ENCODE measurements at regions not wholly inside any gene's neighbourhood (a gene's known extent, or its start where the extent isn't known, plus 50 kb on each side); places are given as distances from the start of the nearest gene placed in this dataset.

DNA sequence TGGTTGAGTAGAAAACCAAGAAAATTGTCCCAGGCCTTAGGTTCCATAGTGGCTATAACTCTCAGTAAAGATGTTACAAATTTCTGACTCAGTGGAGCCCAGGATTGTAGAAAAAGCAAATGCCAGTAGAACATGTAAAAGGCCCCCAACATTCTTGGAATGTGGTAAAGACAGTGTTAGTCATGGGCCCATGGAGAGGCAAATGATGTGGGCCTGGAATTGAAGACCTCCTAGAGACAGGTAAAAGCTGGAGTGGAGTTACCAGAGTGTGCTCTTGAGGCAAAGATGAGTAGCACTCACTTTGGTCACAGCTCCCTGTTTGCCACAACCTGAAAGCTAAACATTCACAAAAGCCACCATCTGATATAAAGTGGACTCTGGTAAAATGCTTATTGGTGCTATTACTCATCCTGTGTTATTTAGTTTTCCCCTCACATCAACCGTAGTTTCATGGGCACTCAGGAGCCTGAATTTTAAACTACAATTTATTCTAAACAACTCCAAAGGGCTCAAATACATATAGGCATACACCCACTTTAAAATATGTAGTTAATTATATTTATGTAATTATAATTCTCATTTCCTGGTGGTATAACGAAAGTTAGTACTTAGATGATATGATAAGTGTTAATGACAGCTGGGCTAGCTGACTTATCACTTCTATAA is 359.6 kb upstream of the NECTIN3 start (continued):
- TF ChIP-seq, protein P1, sequence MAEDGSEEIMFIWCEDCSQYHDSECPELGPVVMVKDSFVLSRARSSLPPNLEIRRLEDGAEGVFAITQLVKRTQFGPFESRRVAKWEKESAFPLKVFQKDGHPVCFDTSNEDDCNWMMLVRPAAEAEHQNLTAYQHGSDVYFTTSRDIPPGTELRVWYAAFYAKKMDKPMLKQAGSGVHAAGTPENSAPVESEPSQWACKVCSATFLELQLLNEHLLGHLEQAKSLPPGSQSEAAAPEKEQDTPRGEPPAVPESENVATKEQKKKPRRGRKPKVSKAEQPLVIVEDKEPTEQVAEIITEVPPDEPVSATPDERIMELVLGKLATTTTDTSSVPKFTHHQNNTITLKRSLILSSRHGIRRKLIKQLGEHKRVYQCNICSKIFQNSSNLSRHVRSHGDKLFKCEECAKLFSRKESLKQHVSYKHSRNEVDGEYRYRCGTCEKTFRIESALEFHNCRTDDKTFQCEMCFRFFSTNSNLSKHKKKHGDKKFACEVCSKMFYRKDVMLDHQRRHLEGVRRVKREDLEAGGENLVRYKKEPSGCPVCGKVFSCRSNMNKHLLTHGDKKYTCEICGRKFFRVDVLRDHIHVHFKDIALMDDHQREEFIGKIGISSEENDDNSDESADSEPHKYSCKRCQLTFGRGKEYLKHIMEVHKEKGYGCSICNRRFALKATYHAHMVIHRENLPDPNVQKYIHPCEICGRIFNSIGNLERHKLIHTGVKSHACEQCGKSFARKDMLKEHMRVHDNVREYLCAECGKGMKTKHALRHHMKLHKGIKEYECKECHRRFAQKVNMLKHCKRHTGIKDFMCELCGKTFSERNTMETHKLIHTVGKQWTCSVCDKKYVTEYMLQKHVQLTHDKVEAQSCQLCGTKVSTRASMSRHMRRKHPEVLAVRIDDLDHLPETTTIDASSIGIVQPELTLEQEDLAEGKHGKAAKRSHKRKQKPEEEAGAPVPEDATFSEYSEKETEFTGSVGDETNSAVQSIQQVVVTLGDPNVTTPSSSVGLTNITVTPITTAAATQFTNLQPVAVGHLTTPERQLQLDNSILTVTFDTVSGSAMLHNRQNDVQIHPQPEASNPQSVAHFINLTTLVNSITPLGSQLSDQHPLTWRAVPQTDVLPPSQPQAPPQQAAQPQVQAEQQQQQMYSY (CRISPR knock-in tag; IDR thresholded peaks at IDR 0.05), result peak; percentile 97
- TF ChIP-seq, protein P2, sequence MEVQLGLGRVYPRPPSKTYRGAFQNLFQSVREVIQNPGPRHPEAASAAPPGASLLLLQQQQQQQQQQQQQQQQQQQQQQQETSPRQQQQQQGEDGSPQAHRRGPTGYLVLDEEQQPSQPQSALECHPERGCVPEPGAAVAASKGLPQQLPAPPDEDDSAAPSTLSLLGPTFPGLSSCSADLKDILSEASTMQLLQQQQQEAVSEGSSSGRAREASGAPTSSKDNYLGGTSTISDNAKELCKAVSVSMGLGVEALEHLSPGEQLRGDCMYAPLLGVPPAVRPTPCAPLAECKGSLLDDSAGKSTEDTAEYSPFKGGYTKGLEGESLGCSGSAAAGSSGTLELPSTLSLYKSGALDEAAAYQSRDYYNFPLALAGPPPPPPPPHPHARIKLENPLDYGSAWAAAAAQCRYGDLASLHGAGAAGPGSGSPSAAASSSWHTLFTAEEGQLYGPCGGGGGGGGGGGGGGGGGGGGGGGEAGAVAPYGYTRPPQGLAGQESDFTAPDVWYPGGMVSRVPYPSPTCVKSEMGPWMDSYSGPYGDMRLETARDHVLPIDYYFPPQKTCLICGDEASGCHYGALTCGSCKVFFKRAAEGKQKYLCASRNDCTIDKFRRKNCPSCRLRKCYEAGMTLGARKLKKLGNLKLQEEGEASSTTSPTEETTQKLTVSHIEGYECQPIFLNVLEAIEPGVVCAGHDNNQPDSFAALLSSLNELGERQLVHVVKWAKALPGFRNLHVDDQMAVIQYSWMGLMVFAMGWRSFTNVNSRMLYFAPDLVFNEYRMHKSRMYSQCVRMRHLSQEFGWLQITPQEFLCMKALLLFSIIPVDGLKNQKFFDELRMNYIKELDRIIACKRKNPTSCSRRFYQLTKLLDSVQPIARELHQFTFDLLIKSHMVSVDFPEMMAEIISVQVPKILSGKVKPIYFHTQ (CRISPR knock-in tag; IDR thresholded peaks at IDR 0.05), result no peak
- no peak for TF ChIP-seq NFE2L1 (CRISPR knock-in tag; IDR thresholded peaks at IDR 0.05)
- TF ChIP-seq NFYB (CRISPR knock-in tag; conservative IDR thresholded peaks at IDR 0.05; ENCODE audit: low read depth), result no peak
- no peak for TF ChIP-seq ATF1 (CRISPR knock-in tag; IDR thresholded peaks at IDR 0.05)
- TF ChIP-seq, protein P3, sequence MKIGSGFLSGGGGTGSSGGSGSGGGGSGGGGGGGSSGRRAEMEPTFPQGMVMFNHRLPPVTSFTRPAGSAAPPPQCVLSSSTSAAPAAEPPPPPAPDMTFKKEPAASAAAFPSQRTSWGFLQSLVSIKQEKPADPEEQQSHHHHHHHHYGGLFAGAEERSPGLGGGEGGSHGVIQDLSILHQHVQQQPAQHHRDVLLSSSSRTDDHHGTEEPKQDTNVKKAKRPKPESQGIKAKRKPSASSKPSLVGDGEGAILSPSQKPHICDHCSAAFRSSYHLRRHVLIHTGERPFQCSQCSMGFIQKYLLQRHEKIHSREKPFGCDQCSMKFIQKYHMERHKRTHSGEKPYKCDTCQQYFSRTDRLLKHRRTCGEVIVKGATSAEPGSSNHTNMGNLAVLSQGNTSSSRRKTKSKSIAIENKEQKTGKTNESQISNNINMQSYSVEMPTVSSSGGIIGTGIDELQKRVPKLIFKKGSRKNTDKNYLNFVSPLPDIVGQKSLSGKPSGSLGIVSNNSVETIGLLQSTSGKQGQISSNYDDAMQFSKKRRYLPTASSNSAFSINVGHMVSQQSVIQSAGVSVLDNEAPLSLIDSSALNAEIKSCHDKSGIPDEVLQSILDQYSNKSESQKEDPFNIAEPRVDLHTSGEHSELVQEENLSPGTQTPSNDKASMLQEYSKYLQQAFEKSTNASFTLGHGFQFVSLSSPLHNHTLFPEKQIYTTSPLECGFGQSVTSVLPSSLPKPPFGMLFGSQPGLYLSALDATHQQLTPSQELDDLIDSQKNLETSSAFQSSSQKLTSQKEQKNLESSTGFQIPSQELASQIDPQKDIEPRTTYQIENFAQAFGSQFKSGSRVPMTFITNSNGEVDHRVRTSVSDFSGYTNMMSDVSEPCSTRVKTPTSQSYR (CRISPR knock-in tag; IDR thresholded peaks at IDR 0.05), result no peak
- TF ChIP-seq, protein P4, sequence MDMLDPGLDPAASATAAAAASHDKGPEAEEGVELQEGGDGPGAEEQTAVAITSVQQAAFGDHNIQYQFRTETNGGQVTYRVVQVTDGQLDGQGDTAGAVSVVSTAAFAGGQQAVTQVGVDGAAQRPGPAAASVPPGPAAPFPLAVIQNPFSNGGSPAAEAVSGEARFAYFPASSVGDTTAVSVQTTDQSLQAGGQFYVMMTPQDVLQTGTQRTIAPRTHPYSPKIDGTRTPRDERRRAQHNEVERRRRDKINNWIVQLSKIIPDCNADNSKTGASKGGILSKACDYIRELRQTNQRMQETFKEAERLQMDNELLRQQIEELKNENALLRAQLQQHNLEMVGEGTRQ (CRISPR knock-in tag; IDR thresholded peaks at IDR 0.05), result 0 out of 2 replicates have a peak, but pooled peaks have one; percentile 10
- no peak for TF ChIP-seq ZBTB21 (CRISPR knock-in tag; IDR thresholded peaks at IDR 0.05; ENCODE audit: borderline replicate concordance)
- TF ChIP-seq MXD4 (CRISPR knock-in tag; IDR thresholded peaks at IDR 0.05; ENCODE audit: borderline replicate concordance), result no peak
- no peak for TF ChIP-seq ESRRA (CRISPR knock-in tag; IDR thresholded peaks at IDR 0.05; ENCODE audit: borderline replicate concordance)
- TF ChIP-seq ZNF396 (CRISPR knock-in tag; IDR thresholded peaks at IDR 0.05; ENCODE audit: borderline replicate concordance), result no peak
- TF ChIP-seq HMGA2 (CRISPR knock-in tag; IDR thresholded peaks at IDR 0.05), result no peak
- TF ChIP-seq, protein P5, sequence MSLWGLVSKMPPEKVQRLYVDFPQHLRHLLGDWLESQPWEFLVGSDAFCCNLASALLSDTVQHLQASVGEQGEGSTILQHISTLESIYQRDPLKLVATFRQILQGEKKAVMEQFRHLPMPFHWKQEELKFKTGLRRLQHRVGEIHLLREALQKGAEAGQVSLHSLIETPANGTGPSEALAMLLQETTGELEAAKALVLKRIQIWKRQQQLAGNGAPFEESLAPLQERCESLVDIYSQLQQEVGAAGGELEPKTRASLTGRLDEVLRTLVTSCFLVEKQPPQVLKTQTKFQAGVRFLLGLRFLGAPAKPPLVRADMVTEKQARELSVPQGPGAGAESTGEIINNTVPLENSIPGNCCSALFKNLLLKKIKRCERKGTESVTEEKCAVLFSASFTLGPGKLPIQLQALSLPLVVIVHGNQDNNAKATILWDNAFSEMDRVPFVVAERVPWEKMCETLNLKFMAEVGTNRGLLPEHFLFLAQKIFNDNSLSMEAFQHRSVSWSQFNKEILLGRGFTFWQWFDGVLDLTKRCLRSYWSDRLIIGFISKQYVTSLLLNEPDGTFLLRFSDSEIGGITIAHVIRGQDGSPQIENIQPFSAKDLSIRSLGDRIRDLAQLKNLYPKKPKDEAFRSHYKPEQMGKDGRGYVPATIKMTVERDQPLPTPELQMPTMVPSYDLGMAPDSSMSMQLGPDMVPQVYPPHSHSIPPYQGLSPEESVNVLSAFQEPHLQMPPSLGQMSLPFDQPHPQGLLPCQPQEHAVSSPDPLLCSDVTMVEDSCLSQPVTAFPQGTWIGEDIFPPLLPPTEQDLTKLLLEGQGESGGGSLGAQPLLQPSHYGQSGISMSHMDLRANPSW (CRISPR knock-in tag; conservative IDR thresholded peaks at IDR 0.05; ENCODE audit: low read depth), result no peak
- peak; percentile 66; the same call in 1 of the 2 replicates for TF ChIP-seq ZNF671 (CRISPR knock-in tag; IDR thresholded peaks at IDR 0.05)
- TF ChIP-seq CREB1 (CRISPR knock-in tag; IDR thresholded peaks at IDR 0.05), result no peak
- no peak for TF ChIP-seq RORB (CRISPR knock-in tag; IDR thresholded peaks at IDR 0.05)
- TF ChIP-seq, protein P6, sequence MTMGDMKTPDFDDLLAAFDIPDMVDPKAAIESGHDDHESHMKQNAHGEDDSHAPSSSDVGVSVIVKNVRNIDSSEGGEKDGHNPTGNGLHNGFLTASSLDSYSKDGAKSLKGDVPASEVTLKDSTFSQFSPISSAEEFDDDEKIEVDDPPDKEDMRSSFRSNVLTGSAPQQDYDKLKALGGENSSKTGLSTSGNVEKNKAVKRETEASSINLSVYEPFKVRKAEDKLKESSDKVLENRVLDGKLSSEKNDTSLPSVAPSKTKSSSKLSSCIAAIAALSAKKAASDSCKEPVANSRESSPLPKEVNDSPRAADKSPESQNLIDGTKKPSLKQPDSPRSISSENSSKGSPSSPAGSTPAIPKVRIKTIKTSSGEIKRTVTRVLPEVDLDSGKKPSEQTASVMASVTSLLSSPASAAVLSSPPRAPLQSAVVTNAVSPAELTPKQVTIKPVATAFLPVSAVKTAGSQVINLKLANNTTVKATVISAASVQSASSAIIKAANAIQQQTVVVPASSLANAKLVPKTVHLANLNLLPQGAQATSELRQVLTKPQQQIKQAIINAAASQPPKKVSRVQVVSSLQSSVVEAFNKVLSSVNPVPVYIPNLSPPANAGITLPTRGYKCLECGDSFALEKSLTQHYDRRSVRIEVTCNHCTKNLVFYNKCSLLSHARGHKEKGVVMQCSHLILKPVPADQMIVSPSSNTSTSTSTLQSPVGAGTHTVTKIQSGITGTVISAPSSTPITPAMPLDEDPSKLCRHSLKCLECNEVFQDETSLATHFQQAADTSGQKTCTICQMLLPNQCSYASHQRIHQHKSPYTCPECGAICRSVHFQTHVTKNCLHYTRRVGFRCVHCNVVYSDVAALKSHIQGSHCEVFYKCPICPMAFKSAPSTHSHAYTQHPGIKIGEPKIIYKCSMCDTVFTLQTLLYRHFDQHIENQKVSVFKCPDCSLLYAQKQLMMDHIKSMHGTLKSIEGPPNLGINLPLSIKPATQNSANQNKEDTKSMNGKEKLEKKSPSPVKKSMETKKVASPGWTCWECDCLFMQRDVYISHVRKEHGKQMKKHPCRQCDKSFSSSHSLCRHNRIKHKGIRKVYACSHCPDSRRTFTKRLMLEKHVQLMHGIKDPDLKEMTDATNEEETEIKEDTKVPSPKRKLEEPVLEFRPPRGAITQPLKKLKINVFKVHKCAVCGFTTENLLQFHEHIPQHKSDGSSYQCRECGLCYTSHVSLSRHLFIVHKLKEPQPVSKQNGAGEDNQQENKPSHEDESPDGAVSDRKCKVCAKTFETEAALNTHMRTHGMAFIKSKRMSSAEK (CRISPR knock-in tag; IDR thresholded peaks at IDR 0.05; ENCODE audit: borderline replicate concordance), result peak; percentile 83; the same call in 1 of the 2 replicates
- TF ChIP-seq, protein P7, sequence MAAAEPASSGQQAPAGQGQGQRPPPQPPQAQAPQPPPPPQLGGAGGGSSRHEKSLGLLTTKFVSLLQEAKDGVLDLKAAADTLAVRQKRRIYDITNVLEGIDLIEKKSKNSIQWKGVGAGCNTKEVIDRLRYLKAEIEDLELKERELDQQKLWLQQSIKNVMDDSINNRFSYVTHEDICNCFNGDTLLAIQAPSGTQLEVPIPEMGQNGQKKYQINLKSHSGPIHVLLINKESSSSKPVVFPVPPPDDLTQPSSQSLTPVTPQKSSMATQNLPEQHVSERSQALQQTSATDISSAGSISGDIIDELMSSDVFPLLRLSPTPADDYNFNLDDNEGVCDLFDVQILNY (CRISPR knock-in tag; IDR thresholded peaks at IDR 0.05), result no peak
- TF ChIP-seq JAZF1 (CRISPR knock-in tag; IDR thresholded peaks at IDR 0.05), result no peak

Data from WTC11 (cell line).